Activated CD4-positive, alpha-beta T cell treated with anti-CD3 and anti-CD28 coated beads, Interleukin-2, amount 50 U/mL, for 4 hours (primary cell): ENCODE measurements at regions not wholly inside any gene's neighbourhood (a gene's known extent, or its start where the extent isn't known, plus 50 kb on each side); places are given as distances from the start of the nearest gene placed in this dataset.

ENCODE experiments used
- DNase-seq, 2 experiments: peaks; one replicate each; pipeline ENCODE4 v3.0.0-alpha.2; 2020

- DNase-seq = no peak
These were observed 114.0 kb downstream of the NSG2 start for GRCh38 chr5:174159327-174160114.

- no peak for DNase-seq
These were observed 119.9 kb downstream of the NSG2 start for GRCh38 chr5:174165406-174165805.

- DNase-seq = no peak
These were observed 120.9 kb downstream of the NSG2 start for GRCh38 chr5:174166231-174167079.

GRCh38 chr5:174167080-174167910 lies 121.8 kb downstream of the NSG2 start:
- no peak for DNase-seq

GRCh38 chr5:174172152-174172551 lies 126.6 kb downstream of the NSG2 start:
- no peak for DNase-seq

GRCh38 chr5:174172566-174172965 lies 127.1 kb downstream of the NSG2 start:
- DNase-seq = no peak

- DNase-seq = no peak
These were observed 128.3 kb downstream of the NSG2 start for GRCh38 chr5:174173766-174174165.

GRCh38 chr5:174175716-174176268 lies 130.3 kb downstream of the NSG2 start:
- no peak for DNase-seq

GRCh38 chr5:174176511-174176910 lies 131.0 kb downstream of the NSG2 start:
- DNase-seq = no peak

- no peak for DNase-seq
These were observed 132.0 kb downstream of the NSG2 start for GRCh38 chr5:174177531-174177930.

GRCh38 chr5:174177976-174178605 lies 132.6 kb downstream of the NSG2 start:
- DNase-seq = no peak

GRCh38 chr5:174180639-174181038 lies 135.1 kb downstream of the NSG2 start:
- no peak for DNase-seq

GRCh38 chr5:174182111-174182510 lies 136.6 kb downstream of the NSG2 start:
- DNase-seq = no peak

- DNase-seq = no peak
These were observed 138.2 kb downstream of the NSG2 start for GRCh38 chr5:174183701-174184100.

GRCh38 chr5:174185506-174185905 lies 140.0 kb downstream of the NSG2 start:
- DNase-seq = no peak

- DNase-seq = no peak
These were observed 140.7 kb downstream of the NSG2 start for GRCh38 chr5:174186096-174186695.

- no peak for DNase-seq
These were observed 141.5 kb downstream of the NSG2 start for GRCh38 chr5:174187001-174187400.

GRCh38 chr5:174187481-174187880 lies 142.0 kb downstream of the NSG2 start:
- DNase-seq = no peak

GRCh38 chr5:174188295-174188694 lies 142.8 kb downstream of the NSG2 start:
- DNase-seq = no peak

- no peak for DNase-seq
These were observed 144.4 kb downstream of the NSG2 start for GRCh38 chr5:174189654-174190541.

- no peak for DNase-seq
These were observed 145.6 kb downstream of the NSG2 start for GRCh38 chr5:174191076-174191475.
